Large intestine (tissue), 3 donors: ENCODE measurements at regions not wholly inside any gene's neighbourhood (a gene's known extent, or its start where the extent isn't known, plus 50 kb on each side); places are given as distances from the start of the nearest gene placed in this dataset.

ENCODE experiments used
- DNase-seq, 2 donors: peaks; one replicate each; pipeline versions ENCODE4 v3.0.0 to v3.0.0-alpha.2; 2013
- H3K27ac ChIP-seq: one replicate; pipeline ENCODE4 v1.5.1; 2013; ENCODE audit warnings: low read length
- H3K27me3 ChIP-seq: 2 replicates; pipeline ENCODE4 v1.6.1; 2013; ENCODE audit warnings: low read length; ENCODE audit not compliant: control insufficient read depth, insufficient read depth
- H3K36me3 ChIP-seq: 2 replicates; pipeline ENCODE4 v1.6.1; 2013; ENCODE audit warnings: low read length; ENCODE audit not compliant: control insufficient read depth, insufficient read depth
- H3K4me1 ChIP-seq: one replicate; pipeline ENCODE4 v1.6.1; 2013; ENCODE audit warnings: low read length; ENCODE audit not compliant: control insufficient read depth, insufficient read depth
- H3K4me3 ChIP-seq: one replicate; pipeline ENCODE4 v1.5.1; 2013; ENCODE audit warnings: low read length
- H3K9me3 ChIP-seq: one replicate; pipeline ENCODE4 v1.6.1; 2013; ENCODE audit warnings: mild to moderate bottlenecking, low read depth, low read length, moderate library complexity; ENCODE audit not compliant: control insufficient read depth
- WGBS: methylation state at CpG from one replicate; pipeline ENCODE4 v1.1.5; 2013; ENCODE audit warnings: low lambda C conversion rate; ENCODE audit not compliant: insufficient coverage; 5-methylcytosine and 5-hydroxymethylcytosine counted together

- Histone ChIP-seq H3K9me3 (no peaks in the 10 kb centered on the region), H3K27ac (no peak overlapping the region), H3K36me3 (no peaks in the 10 kb centered on the region), H3K4me3 (no peak overlapping the region), H3K27me3 (no peaks in the 10 kb centered on the region), H3K4me1 (no peaks in the 10 kb centered on the region)
- DNase-seq: no peak
- WGBS: 94% methylated on average over 2 of the region's 16 CpGs
Measured at GRCh38 chr7:16063716-16064675, 357.3 kb downstream of the CRPPA start.

GRCh38 chr7:16063221-16063620 is 358.1 kb downstream of the CRPPA start:
- no peaks in the 10 kb centered on the region for H3K4me1 ChIP-seq
- H3K36me3 ChIP-seq: no peaks in the 10 kb centered on the region
- no peaks in the 10 kb centered on the region for H3K9me3 ChIP-seq
- no peaks in the 10 kb centered on the region for H3K27me3 ChIP-seq
- H3K4me3 ChIP-seq: no peak overlapping the region
- WGBS: 80% methylated on average over 1 of the region's 2 CpGs
- no peak overlapping the region for H3K27ac ChIP-seq
- DNase-seq: no peak

GRCh38 chr7:16062269-16062668 is 359.1 kb downstream of the CRPPA start:
- no peaks in the 10 kb centered on the region for H3K36me3 ChIP-seq
- H3K4me1 ChIP-seq: no peaks in the 10 kb centered on the region
- H3K27ac ChIP-seq: no peak overlapping the region
- no peaks in the 10 kb centered on the region for H3K27me3 ChIP-seq
- WGBS: no CpG with 5 or more reads among the region's 1 CpG
- no peaks in the 10 kb centered on the region for H3K9me3 ChIP-seq
- H3K4me3 ChIP-seq: no peak overlapping the region
- no peak for DNase-seq

- no peaks in the 10 kb centered on the region for H3K36me3 ChIP-seq
- H3K27me3 ChIP-seq: no peaks in the 10 kb centered on the region
- no peak for DNase-seq
- H3K9me3 ChIP-seq: no peaks in the 10 kb centered on the region
- no peak overlapping the region for H3K4me3 ChIP-seq
- H3K4me1 ChIP-seq: no peaks in the 10 kb centered on the region
- no peak overlapping the region for H3K27ac ChIP-seq
- WGBS: no CpG with 5 or more reads among the region's 1 CpG
Measured at GRCh38 chr7:16061630-16062029, 359.7 kb downstream of the CRPPA start.

GRCh38 chr7:16061011-16061410 is 360.3 kb downstream of the CRPPA start:
- WGBS: 40% methylated on average over 1 of the region's 5 CpGs
- Histone ChIP-seq H3K27ac (no peak overlapping the region), H3K36me3 (no peaks in the 10 kb centered on the region), H3K27me3 (no peaks in the 10 kb centered on the region), H3K9me3 (no peaks in the 10 kb centered on the region), H3K4me1 (no peaks in the 10 kb centered on the region), H3K4me3 (no peak overlapping the region)
- DNase-seq: no peak

GRCh38 chr7:16060502-16060901 is 360.8 kb downstream of the CRPPA start:
- Histone ChIP-seq H3K4me3 (no peak overlapping the region), H3K4me1 (no peaks in the 10 kb centered on the region), H3K27ac (no peak overlapping the region), H3K36me3 (no peaks in the 10 kb centered on the region), H3K9me3 (no peaks in the 10 kb centered on the region), H3K27me3 (no peaks in the 10 kb centered on the region)
- no peak for DNase-seq

- H3K27ac ChIP-seq: no peak overlapping the region
- no peaks in the 10 kb centered on the region for H3K36me3 ChIP-seq
- H3K4me3 ChIP-seq: no peak overlapping the region
- no peaks in the 10 kb centered on the region for H3K4me1 ChIP-seq
- no peaks in the 10 kb centered on the region for H3K9me3 ChIP-seq
- no peak for DNase-seq
- H3K27me3 ChIP-seq: no peaks in the 10 kb centered on the region
- WGBS: no CpG with 5 or more reads among the region's 2 CpGs
Measured at GRCh38 chr7:16055263-16055976, 365.9 kb downstream of the CRPPA start.

GRCh38 chr7:16051561-16052255 is 365.2 kb upstream of the MEOX2 start:
- DNase-seq: no peak
- Histone ChIP-seq H3K27me3 (no peaks in the 10 kb centered on the region), H3K36me3 (no peaks in the 10 kb centered on the region), H3K9me3 (no peaks in the 10 kb centered on the region), H3K27ac (no peak overlapping the region), H3K4me1 (no peaks in the 10 kb centered on the region), H3K4me3 (no peak overlapping the region)
- 80% methylated on average over 2 of the region's 4 CpGs for WGBS

GRCh38 chr7:16046041-16046440 is 359.6 kb upstream of the MEOX2 start:
- no peak overlapping the region for H3K4me3 ChIP-seq
- H3K27ac ChIP-seq: no peak overlapping the region
- H3K27me3 ChIP-seq: no peaks in the 10 kb centered on the region
- no peaks in the 10 kb centered on the region for H3K36me3 ChIP-seq
- no peaks in the 10 kb centered on the region for H3K9me3 ChIP-seq
- no peaks in the 10 kb centered on the region for H3K4me1 ChIP-seq
- DNase-seq: no peak
- WGBS: 50% methylated on average over 1 of the region's 3 CpGs

- H3K27me3 ChIP-seq: no peaks in the 10 kb centered on the region
- no peaks in the 10 kb centered on the region for H3K36me3 ChIP-seq
- no peak for DNase-seq
- no peaks in the 10 kb centered on the region for H3K4me1 ChIP-seq
- H3K9me3 ChIP-seq: no peaks in the 10 kb centered on the region
- H3K27ac ChIP-seq: no peak overlapping the region
- WGBS: 88% methylated on average over 3 of the region's 3 CpGs
- H3K4me3 ChIP-seq: no peak overlapping the region
Measured at GRCh38 chr7:16045296-16045695, 358.8 kb upstream of the MEOX2 start.
